CD4-positive, alpha-beta T cell treated with Interleukin-4 for 4 hours (primary cell): ENCODE measurements at regions not wholly inside any gene's neighbourhood (a gene's known extent, or its start where the extent isn't known, plus 50 kb on each side); places are given as distances from the start of the nearest gene placed in this dataset.

Experiments used
- DNase-seq: peaks from one replicate; pipeline ENCODE4 v3.0.0-alpha.2; 2020

DNA sequence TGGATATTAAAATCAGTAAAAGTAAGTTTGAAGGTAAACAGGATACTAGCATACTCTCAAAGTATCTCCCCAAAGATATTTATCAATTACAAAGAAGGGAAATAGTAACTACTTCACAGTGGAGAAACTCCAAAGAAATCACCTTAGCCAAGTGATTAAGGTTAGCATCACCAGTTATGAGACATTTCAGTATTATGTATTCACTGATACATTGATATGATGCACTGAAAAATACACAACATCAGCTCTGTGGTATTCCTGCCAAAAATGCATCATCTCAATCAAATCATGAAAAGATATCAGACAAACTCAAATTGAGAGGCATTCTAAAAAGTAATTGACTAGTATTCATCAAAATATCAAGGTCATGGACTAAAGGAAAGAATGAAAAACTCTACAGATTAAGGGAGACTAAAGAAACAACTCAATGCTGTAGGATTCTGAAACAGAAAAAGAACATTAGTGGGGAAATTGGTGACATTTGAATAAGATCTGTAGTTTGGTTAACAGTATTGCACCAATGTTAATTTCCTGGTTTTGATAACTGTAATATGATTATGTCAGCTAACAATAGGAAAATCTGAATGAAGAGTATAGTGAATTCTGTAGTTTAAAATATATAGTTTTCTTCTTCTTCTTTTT is 215.4 kb downstream of the UACA start:
- no peak for DNase-seq

DNA sequence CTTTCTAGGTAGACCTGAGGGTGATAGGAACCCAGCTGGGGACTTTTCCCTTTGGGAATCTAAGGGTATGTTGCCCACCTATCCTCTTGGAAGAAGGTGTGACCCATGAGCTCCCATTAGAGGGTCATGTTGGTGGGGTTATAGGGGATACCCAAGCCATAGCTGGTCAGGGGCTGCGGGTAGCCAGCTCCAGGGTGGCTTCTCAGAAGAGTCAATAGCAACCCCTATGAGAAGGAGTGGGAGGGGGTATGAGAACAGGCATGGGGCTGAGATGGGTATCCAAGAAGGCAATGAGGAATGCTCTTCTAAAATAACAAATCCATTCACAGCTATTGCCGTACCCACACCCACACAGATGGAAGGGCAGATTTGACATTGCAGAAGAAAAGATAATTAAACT is 217.8 kb downstream of the UACA start:
- no peak for DNase-seq

DNA sequence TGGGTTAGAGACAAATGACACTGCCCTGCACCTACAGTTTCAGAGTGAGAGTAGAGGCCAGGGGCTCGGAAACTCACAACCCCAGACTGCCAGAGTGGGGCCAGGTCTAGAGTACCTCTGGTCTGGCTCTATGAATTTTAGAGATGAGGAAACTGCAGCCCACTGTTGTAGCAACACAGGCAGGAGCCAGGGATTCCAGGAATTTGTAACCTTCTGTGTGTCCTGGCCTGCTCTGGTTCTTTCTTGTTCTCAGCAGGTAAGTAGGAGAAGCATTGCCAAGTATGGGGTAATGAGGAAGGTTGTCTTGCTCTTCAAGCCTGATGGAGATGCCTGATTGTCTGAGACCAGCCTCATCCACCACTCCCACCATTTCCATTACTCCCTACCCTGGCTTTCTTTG is 221.8 kb downstream of the UACA start:
- no peak for DNase-seq

DNA sequence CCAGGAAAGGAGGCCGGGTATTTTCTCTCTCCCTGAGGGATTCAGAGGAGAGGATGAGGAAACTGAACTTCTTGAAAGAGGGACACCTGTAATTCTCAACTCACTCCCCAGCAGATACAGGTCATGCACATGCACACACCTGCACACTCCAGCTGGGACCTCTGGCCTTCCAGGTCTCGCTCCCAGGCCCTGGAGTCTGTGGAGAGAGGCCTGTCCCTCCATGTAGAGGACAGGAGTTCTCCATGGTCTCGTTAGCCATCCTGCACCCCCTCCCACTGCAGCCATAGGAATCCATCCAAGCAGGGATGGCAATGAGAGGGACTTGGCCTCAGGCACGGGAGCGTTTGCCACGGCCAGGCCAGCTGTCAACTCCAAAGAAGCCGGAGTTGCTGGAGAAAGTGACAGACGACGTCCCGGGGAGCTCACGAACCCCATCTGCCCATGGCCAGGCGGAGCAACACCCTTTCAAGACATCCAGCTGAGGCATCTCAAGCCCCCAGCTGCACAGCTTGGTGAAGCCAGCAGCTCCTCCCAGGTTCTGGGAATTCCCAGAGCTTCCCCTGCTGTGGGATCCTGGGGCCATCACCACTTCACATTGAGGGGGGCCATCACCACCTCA is 223.3 kb downstream of the UACA start:
- DNase-seq: no peak

DNA sequence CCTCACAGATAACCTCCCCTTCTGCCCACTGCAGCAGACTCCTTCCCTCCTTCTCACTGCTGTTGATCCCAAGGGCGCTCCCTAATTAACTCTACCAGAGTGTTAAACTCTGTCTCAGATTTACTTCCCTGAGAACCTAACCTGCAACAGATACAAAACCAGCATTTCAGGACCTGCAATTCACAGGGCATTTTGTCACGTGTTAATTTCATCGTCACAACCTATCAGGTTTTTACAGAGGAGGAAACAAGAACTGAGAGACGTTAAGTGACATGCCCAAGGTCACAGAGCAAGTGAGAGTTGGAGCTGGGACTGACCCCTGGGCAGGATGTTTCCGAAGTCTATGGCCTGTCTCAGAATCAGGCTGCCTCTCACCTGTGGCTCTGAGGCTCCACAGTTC is 223.9 kb downstream of the UACA start:
- DNase-seq: no peak

DNA sequence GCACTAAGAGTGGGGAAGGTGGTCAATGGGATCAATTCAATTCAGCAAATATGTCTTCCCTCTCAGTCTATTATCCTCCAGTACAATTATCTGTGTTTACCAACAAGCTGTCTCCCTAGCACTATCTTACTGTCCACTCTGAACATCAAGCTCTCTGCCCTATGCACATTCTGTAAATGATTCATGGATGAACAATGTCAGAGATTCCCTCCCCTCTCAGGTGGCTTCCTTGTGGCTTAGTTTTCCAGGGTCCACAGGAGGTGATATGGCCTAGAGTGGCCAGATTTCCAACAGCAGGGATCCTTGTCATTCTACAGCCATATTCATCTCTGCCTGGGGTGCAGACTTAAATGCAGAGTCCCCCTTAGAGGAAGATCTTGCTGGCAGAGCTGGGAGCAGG is 225.1 kb downstream of the UACA start:
- DNase-seq: no peak

DNA sequence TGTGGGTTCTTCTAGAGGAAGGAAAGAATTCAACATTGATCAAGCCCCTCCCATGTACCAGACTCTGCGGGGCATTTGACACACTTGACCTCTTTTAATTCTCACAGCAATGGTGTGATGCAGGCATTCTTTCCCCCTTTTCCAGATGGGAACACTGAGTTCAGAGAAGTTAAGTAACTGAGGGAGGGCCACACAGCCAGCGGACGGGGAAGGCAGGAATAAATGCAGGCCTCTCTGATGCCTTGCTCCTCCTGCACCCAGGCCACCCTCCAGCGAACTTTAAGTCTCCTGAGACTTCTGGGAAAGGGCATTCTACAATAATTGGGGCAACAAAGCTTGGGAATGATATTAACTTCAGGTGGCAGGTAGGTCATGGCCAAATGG is 227.4 kb downstream of the UACA start:
- no peak for DNase-seq

DNA sequence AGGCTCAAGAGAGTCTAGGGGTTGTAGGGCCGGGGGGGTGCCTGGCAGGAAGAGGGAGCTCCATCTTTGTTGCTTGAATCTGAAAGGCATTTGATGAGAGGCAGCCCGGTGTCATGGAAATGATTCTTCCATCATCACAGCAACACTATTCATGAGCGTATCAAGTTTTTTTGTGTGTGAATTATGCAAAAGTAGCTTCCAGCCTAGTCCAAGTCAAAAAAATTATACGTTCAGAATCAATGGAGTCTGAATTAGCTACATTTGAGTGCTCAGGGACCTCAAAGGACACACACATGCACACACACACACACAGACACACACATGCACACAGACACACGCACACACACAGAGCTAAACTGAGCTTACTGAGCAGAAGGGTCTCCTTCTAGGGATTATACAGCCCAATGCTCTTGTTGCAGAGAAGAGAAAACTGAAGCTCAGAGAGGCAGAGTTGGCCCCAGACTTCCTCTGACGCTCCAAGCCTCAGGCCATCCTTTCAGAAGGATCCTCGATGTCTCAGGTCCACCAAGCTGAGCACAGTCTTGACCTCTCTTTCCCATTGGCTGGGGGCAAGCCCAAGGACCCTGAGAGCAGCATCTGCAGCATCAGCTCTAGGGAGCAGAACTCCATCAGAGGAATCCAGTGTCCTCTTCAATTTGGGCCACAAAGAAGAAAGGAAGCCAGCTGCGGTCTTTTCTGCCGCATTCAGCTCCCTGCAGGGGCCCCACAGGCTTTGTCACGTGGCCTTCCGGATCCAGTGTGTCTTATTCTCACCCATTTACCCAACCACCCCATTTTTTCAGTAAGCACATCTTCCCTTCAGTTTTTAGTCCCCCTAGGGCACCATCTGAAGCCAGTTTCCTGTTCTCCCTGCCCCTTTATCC is 228.0 kb downstream of the UACA start:
- DNase-seq: peak; percentile 44

DNA sequence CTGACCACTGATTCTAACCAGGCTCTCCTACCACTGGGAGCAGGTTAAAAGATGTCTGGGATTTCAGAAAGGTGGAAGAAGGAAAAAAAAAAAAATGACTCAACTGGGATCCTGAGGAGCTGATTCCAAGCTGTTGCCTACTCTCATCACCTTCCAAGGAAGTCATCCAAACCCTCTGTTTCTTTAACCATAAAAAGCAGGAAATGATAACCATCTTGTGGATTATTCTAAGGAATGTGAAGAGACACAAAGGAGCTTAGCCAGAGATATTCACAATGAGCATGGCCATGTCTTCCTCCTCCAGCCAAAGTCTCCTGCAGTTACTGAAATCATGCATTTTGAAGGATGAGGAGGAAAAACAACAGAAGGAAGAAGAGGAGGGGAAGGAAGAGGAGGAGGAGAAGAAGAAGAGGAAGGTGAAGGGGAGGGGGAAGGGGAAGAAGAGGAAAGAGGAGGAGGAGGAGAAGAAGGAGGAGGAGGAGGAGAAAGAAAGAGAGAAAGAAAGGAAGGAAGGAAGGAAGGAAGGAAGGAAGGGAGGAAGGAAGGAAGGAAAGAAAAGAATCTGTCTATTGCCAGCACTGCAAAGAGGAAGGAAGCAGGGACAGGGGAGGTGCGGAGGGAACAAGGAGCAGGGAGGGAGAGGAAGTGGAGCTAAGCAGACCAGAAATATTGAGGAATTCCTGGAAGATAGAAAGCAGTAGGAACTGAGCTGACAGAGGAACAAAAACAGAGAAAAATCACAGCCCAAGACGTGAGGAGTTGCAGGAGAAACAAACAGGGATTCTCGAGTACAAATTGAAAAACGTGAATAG is 229.2 kb downstream of the UACA start:
- no peak for DNase-seq

DNA sequence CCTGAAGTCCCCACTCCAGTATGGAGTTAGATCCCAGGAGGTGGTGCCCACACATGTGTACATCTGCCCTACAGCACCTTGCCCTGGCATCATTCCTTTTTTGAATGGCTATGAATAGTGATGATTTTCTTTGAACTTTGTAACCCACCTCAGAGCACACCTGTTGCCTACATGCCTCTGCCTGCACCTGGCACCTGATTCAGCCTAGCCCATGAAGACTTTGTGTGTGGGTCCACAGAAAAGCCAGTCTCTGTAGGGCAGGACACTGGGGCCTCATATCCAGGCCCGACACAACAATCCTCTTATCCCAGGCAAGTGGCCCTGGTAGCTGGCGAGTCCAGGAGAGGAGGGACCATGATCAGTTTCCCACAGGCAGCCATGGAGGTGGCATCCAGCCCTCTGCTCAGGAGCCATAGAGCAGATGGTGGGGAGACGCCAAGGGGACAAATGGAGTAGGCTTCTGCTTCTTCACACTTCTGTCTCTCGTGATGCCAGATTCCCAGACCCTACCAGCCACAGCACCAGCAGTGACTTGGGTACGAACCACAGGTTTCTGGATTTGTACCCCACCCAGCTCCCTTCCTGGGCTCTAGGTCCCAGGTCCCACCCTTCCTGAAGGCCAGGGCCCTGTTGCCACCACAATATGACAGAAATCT is 230.7 kb downstream of the UACA start:
- DNase-seq: no peak

DNA sequence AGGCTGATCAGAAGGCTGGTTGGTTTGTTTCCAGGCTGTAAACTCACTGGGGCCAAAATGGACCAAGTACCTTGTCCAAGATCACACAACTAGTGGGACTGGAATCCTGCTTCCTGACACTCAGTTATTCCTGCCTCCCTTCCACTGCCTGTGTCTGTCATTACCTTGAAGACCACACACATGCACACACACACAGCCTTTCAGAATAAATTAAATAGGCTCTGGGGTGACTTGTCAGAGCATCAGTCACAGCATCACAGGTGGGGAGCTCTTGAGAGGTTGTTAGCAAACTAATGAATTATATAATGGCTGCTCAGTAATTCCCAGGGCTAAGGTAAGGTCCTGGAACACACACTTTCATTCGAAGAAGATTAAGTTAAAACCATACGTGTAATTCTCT is 231.8 kb downstream of the UACA start:
- DNase-seq: no peak

DNA sequence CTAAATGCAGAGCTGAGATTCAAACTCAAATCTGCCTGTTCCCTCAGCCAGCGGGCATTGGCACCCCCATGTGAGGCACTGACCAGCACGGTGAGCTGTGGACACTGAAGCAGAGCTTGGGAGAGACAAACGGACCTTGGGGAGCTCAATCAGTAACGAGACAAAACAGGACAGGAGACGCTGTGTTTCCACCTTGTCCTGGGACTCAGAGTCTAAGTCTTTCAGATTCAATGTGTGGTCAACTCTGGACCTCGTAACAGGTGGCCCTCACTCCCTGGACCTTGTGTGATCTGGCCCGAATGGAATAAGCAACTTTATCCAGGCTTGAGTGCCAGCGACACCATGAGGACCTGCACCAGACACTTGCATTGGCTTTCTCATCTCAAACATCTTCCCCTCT is 232.5 kb downstream of the UACA start:
- no peak for DNase-seq

DNA sequence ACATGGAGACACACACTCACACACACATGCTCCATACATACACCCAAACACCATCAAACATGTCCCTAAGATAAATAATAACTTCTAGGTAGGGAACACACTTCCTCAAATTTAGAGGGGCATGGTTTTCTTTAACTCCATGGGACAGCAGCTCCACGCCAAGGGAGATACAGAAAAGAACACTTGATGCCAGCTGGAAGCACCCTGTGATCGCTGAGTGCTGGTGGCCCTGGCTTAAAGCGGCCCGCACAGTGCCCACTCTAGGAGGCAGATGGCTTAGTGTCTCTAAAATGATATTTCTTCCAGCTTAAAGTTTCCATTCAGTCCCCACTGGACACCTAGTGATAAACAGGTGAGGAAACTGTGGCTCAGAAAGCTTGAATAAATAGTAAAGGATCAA is 232.9 kb downstream of the UACA start:
- DNase-seq: no peak

DNA sequence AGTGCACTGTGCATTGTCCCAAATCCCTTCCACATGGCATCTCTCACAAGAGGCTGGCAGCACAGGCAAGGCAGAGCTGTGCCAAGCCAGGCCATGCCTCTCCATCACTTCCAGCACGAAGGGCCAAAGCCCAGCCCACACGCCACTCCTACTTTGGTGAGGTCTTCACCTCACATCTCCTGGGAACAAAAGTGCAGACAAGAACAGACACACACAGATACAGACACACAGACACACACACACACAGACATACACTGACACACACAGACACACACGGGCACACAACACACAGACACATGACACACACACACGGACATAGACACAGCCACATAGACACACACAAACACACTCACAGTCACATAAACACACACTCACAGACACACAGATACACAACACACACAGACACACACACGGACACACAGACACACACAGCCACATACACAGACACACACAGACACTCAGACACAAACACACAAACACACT is 233.3 kb downstream of the UACA start:
- no peak for DNase-seq

DNA sequence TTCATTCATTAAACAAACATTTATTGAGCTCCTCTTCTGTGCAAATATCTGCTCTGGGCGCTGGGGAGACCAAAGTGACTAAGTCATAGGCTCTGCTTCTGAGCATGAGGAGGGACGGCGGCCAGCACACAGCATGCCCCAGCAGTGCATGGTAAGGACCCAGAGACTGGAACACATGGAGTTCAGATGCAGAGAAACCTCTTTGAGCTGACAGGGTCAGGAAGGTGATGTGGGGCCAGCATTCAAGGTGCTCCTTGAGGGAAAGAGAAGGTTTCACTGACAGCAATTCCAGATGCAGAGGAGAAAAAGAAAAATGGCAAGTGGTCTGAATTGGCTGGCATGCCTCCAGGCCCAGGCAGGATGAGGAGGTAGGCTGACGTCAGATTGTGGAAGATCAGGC is 234.5 kb downstream of the UACA start:
- no peak for DNase-seq

DNA sequence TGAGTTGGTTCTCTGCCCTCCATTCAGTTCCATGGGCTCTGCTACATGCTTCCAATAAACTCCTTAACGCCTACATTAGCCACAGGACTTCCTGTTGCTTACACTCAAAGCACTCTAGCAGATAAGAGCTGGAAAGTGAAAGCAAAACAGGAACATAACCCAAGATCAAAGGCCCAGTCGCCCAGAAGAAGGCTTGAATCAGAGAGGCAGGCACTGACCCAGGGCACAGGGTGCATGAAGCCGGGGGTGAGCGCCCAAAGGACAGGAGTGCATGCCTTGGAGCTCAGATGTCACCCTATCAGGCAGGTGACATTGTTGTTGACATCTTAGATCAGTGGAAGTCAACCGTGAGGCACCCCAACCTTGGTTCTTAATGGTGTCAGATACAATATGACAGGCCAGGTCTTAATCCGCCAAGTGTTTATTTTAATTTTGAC is 235.1 kb downstream of the UACA start:
- DNase-seq: peak; percentile 78

DNA sequence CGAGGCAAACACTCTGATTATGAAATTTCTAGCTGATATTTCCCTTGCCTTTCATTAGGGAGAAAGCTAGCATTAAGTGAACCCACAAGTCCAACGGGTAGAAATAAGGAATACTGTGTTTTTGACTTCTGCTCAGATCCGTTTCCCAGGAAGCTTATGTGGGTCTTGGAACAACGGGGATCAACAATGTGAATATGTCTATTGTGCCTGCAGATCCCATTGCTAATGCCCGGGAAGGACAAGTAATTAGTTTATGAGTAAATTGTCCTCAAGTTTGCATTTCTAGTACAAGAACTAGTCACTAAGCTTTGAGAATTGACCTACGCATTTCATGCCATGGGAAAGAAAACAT is 236.4 kb downstream of the UACA start:
- DNase-seq: no peak

DNA sequence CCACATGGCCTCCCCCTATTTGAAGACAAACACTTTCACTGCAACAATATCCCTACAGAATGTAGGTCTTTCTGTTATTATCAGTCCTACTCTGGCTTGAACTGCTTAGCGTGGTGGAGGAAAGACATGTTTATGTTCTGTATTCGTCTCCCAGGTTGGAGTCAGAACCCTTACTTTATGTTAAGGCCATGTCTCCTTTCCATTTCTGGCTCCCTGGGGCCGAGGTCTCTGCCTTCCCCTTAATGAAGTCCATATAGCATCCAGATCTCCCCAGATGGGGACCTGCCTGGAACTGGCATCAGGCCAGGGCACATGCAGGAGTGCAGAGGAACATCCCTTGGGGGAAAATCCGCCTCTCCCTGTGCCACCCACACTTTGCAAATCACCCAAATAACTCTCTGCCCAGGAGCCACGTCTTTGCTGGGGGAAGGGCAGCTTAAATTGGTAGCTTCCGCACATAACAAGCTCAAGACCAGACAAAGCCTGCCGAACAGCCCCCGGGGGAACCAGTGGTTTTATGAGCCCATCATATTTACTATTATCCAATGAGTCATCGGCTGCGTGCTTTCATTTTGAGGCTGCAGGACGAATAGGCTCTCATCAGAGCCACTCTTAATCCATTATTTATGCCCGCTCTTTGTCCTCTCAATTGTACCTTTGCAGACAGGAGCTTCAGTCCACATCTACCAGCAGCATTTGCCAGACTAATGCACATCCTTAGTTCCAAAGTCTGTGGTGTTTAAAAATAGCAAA is 237.0 kb downstream of the UACA start:
- peak; percentile 37 for DNase-seq

DNA sequence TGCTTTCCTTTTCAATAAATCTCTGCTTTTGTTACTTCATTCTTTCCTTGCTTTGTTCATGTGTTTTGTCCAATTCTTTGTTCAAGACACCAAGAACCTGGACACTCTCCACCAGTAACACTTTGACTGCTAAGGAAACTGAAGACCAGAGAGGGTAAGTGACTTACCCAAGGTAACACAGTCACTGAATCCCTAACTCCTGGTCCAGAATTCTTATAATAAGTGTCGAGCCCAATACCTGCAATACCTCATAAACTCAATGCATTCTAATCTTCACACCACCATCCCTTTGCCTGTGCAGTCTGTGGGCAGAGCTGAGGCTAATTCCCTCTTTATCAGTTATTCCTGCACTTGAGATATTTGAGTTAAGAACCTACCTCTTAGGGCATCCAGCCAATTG is 237.8 kb downstream of the UACA start:
- no peak for DNase-seq

DNA sequence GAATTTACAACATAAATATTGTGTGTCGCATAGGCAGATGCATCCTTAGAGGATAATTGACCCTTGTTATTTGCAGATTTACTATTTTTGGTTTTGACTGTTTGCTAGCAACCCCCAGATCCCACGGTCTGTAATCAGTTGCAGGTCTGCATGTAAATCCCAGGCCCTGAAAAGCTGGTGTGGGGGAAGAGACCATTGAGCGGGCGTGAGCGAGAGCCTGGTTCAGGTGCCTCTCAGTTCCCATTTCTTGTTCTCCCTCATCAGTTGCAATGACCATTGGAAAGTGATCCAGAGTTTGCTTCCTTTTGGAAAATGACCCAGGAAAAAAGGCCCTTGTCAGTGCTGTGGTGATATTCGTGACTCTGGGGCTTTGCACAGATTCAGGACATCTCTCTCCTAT is 238.9 kb downstream of the UACA start:
- DNase-seq: no peak

DNA sequence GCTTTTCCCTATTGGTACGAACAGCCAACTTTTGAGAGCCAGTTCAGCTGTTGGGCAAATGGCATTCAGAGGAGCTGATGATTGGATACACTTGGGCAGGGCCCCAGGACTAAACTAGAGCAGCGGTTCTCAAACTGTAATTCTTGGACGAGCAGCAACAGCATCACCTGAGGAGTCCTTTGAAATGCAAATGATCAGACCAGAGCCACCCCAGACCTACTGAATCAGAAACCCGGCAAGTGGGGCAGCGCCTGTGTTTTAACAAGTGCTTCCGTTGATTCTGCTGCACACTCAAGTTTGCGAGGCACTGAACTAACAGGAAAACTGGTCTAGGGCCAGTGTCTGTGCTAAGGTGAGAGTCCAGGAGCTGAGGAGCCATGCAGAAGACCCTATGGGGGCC is 239.7 kb downstream of the UACA start:
- no peak for DNase-seq

DNA sequence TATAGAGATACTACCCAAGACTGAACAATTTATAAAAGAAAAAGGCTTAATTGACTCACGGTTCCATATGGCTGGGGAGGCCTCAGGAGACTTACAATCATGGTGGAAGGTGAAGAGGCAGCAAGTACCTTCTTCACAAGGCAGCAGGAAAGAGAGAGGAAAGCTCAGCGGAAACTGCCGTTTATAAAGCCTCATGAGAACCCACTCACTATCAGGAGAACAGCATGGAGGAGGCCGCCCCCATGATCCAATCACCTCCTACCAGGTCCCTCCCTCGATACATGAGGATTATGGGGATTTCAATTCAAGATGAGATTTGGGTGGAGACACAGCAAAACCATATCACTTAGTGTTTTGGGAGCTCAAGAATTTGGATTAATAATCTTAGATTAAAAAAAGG is 240.2 kb downstream of the UACA start:
- no peak for DNase-seq
